ENCODE measurements at regions not wholly inside any gene's neighbourhood (a gene's known extent, or its start where the extent isn't known, plus 50 kb on each side); places are given as distances from the start of the nearest gene placed in this dataset.

DNA sequence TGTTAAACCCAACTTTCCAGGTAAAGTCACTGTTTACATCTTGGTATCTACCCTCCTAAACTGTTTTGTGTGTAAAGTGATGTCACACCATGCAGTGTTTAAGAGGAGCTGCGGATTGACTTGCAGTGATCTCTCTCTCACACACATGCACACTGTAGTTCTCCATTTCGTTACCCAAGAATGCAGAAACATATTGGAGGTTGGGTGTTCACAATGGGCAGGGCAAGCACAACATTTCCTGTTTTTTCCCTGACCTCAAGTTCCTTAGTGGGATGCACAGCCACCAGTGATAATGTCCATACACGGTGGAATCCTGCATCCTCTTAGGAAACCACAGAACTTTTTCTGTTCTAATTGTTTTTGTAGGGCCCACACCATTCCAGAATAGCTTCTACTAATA lies 85.3 kb upstream of the CFAP20DC start:
- no peak for DNase-seq
- ATAC-seq: no peak
- in situ Hi-C loops (cut with MboI; ENCODE audit: low sequenced_read_pairs in 4 of 4) (no loop called here), intact Hi-C loops (cut with DNase I; ENCODE audit: low total_unique reads) (no loop called here)
- TF ChIP-seq, protein P1, sequence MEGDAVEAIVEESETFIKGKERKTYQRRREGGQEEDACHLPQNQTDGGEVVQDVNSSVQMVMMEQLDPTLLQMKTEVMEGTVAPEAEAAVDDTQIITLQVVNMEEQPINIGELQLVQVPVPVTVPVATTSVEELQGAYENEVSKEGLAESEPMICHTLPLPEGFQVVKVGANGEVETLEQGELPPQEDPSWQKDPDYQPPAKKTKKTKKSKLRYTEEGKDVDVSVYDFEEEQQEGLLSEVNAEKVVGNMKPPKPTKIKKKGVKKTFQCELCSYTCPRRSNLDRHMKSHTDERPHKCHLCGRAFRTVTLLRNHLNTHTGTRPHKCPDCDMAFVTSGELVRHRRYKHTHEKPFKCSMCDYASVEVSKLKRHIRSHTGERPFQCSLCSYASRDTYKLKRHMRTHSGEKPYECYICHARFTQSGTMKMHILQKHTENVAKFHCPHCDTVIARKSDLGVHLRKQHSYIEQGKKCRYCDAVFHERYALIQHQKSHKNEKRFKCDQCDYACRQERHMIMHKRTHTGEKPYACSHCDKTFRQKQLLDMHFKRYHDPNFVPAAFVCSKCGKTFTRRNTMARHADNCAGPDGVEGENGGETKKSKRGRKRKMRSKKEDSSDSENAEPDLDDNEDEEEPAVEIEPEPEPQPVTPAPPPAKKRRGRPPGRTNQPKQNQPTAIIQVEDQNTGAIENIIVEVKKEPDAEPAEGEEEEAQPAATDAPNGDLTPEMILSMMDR (IDR thresholded peaks at IDR 0.05 in 4 of 5, conservative IDR thresholded peaks at IDR 0.05 in 1 of 5): no peak
- TF ChIP-seq POLR2A (IDR thresholded peaks at IDR 0.05): no peak
- no peaks in the 10 kb centered on the region for H3K36me3 ChIP-seq
- no peak overlapping the region for H3K4me3 ChIP-seq
- H3K27me3 ChIP-seq: no peaks in the 10 kb centered on the region
- no peaks in the 10 kb centered on the region for H3K4me1 ChIP-seq
- no peaks in the 10 kb centered on the region for H3K9me3 ChIP-seq
- H3K27ac ChIP-seq: no peak overlapping the region

DNA sequence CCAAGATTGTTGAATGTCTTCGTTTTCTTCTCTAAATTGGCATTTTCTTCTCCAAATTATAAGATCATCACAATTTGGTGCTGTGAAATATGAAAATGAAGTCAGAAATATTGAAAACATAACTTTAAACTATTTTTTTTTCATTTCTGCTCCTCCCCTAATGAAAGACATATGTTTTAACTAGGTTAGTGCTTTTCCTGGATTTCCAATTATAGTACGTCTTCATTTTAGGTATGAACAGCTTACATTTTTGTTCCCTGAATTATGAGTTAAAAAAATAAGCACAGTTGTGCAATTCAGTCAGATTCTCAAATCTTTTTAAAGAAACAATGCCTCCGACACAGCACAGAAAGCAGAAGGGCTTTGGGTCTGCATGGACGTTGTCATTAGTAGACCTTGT lies 83.5 kb upstream of the CFAP20DC start:
- in situ Hi-C loops (cut with MboI; ENCODE audit: low sequenced_read_pairs in 4 of 4) (no loop called here), intact Hi-C loops (cut with DNase I; ENCODE audit: low total_unique reads) (no loop called here)
- ATAC-seq: no peak
- Histone ChIP-seq H3K9me3 (no peaks in the 10 kb centered on the region), H3K27ac (no peak overlapping the region), H3K27me3 (no peaks in the 10 kb centered on the region), H3K4me1 (no peaks in the 10 kb centered on the region), H3K4me3 (no peak overlapping the region), H3K36me3 (no peaks in the 10 kb centered on the region)
- TF ChIP-seq, protein P1 (IDR thresholded peaks at IDR 0.05 in 4 of 5, conservative IDR thresholded peaks at IDR 0.05 in 1 of 5): no peak
- no peak for TF ChIP-seq POLR2A (IDR thresholded peaks at IDR 0.05)
- no peak for DNase-seq

DNA sequence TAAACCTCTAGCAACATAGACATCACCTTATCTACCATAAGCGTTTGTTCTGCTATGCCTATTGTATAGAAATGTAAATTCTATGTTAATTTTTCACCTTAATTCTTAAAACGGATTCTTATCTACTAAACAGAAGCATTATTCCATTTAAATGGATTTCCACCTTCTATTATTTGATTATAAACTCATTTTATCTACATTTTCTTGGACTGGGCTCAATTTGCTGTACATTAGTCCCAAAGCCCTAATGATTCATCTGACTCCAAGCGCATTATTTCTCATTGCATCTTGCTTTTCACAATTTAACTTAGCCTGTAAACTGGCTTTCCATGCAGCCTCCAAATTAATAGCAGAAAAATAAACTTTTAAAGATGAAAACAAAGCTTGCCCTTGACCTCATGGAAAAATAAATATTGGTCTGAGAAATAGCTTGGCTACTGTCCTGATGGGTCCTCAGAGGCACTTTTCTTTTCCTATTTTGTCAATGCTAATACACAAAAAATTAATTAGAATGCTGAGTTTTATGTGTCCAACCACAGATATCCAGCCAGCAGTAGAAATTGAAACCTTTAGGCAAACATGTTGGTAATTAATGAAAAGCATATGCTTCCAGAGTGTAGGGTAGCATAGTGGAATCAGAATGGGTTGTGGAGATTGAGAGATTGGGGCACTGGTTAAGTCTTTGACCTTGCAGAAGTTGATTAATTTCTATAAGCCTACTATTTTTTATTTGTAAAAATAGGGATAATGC lies 81.4 kb upstream of the CFAP20DC start:
- TF ChIP-seq, protein P1 (IDR thresholded peaks at IDR 0.05 in 4 of 5, conservative IDR thresholded peaks at IDR 0.05 in 1 of 5): no peak
- TF ChIP-seq POLR2A (IDR thresholded peaks at IDR 0.05): no peak
- in situ Hi-C loops (cut with MboI; ENCODE audit: low sequenced_read_pairs in 4 of 4): no loop called here

DNA sequence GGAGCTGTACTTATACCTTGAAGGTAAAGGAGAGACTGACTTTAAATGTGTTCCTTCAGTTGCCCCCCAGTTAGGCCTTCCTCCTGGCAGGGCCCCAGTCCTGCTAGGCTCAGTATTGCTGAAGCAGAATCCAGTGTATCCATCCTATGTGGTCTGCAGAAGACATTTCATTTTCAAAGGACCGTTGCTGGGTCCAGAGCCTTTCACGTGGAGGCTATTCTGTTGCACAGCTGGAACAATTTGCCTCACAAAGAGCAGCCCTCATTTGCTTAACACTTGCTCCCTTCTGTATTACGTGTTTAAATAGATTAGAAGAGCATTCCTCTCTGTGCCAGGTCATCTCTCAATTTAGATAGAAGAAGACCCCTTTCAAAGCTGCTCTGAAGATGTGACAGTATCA lies 78.9 kb upstream of the CFAP20DC start:
- Histone ChIP-seq H3K27me3 (no peaks in the 10 kb centered on the region), H3K27ac (no peak overlapping the region), H3K36me3 (no peaks in the 10 kb centered on the region), H3K4me3 (no peak overlapping the region), H3K4me1 (no peaks in the 10 kb centered on the region), H3K9me3 (no peaks in the 10 kb centered on the region)
- ATAC-seq (no peak), DNase-seq (no peak)
- intact Hi-C loops (cut with DNase I; ENCODE audit: low total_unique reads): no loop called here
- TF ChIP-seq, protein P1 (IDR thresholded peaks at IDR 0.05 in 4 of 5, conservative IDR thresholded peaks at IDR 0.05 in 1 of 5): no peak
- TF ChIP-seq POLR2A (IDR thresholded peaks at IDR 0.05): no peak
- in situ Hi-C loops (cut with MboI; ENCODE audit: low sequenced_read_pairs in 4 of 4): no loop called here

More for the DNA sequence above, 81.4 kb upstream of the CFAP20DC start:
- no peak overlapping the region for H3K4me3 ChIP-seq
- H3K36me3 ChIP-seq: no peaks in the 10 kb centered on the region
- no peak overlapping the region for H3K27ac ChIP-seq
- intact Hi-C loops (cut with DNase I; ENCODE audit: low total_unique reads): no loop called here
- no peaks in the 10 kb centered on the region for H3K27me3 ChIP-seq
- no peak for ATAC-seq
- no peaks in the 10 kb centered on the region for H3K4me1 ChIP-seq
- no peak for DNase-seq
- H3K9me3 ChIP-seq: no peaks in the 10 kb centered on the region

DNA sequence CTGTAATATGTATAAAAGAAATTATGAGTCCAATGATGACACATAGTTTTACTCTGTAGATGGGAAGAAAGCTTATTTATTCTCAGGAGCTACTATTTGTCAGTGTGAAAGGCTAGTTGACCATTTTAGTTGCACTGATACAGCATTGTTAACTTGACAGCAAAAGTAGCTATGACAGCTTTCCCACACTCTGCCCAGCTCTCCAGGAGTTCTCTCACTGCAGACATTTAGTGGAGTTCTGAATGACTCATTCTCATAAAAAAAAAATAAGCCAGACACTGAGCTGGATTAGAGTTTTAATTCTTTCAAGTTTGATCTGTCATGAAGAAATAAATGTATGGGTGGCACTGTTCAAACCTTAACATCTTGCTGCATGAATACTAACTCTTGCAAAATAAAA lies 77.2 kb upstream of the CFAP20DC start:
- in situ Hi-C loops (cut with MboI; ENCODE audit: low sequenced_read_pairs in 4 of 4) (no loop called here), intact Hi-C loops (cut with DNase I; ENCODE audit: low total_unique reads) (no loop called here)
- Histone ChIP-seq H3K27ac (no peak overlapping the region), H3K4me1 (no peaks in the 10 kb centered on the region), H3K9me3 (no peaks in the 10 kb centered on the region), H3K27me3 (no peaks in the 10 kb centered on the region), H3K36me3 (no peaks in the 10 kb centered on the region), H3K4me3 (no peak overlapping the region)
- TF ChIP-seq, protein P1 (IDR thresholded peaks at IDR 0.05 in 4 of 5, conservative IDR thresholded peaks at IDR 0.05 in 1 of 5): no peak
- TF ChIP-seq POLR2A (IDR thresholded peaks at IDR 0.05): no peak
- ATAC-seq (no peak), DNase-seq (no peak)

Data from gastrocnemius medialis (tissue), 4 donors.